Fibroblast of lung (primary cell): ENCODE measurements at regions not wholly inside any gene's neighbourhood (a gene's known extent, or its start where the extent isn't known, plus 50 kb on each side); places are given as distances from the start of the nearest gene placed in this dataset.
A peak's percentile ranks its signal among the peaks of the same experiment; 100 is the strongest.

Experiments used
- DNase-seq, 2 donors: peaks; one replicate each; pipeline versions ENCODE4 v3.0.0 to v3.0.0-alpha.2; 2010; ENCODE audit warnings: low read depth in 2 of 2
- H2AFZ ChIP-seq: 2 replicates; pipeline ENCODE4 v1.5.1; 2012; ENCODE audit warnings: low read length, control low read depth, inconsistent platforms
- H3K27ac ChIP-seq: 2 replicates; pipeline ENCODE4 v1.5.1; 2011; ENCODE audit warnings: low read length, control low read depth; ENCODE audit not compliant: insufficient read depth
- H3K27me3 ChIP-seq: 2 replicates; pipeline ENCODE4 v1.5.1; 2011; ENCODE audit warnings: mild to moderate bottlenecking, low read length; ENCODE audit not compliant: control insufficient read depth, insufficient read depth
- H3K36me3 ChIP-seq: 2 replicates; pipeline ENCODE4 v1.5.1; 2011; ENCODE audit warnings: low read length; ENCODE audit not compliant: control insufficient read depth, insufficient read depth
- H3K4me1 ChIP-seq: 2 replicates; pipeline ENCODE4 v1.5.1; 2011; ENCODE audit warnings: low read length; ENCODE audit not compliant: control insufficient read depth, insufficient read depth; ENCODE audit errors: extremely low read depth
- H3K4me2 ChIP-seq: 2 replicates; pipeline ENCODE4 v1.5.1; 2011; ENCODE audit warnings: low read length, control low read depth; ENCODE audit not compliant: insufficient read depth; ENCODE audit errors: extremely low read depth
- H3K4me3 ChIP-seq, 4 experiments: fragments of 200-600 bp in 1 of 4; sonication (generic) in 1 of 4; replicated peaks in 1 of 4; 2 replicates each; pipeline ENCODE4 v1.5.1; 2011 to 2016; ENCODE audit warnings: low read length in 4 of 4, low read depth in 3 of 4, mild to moderate bottlenecking in 3 of 4, control low read depth in 2 of 4, inconsistent platforms in 1 of 4, mixed read lengths in 1 of 4; ENCODE audit not compliant: insufficient read depth in 1 of 4; ENCODE audit errors: control extremely low read depth in 1 of 4
- H3K79me2 ChIP-seq: 2 replicates; pipeline ENCODE4 v1.5.1; 2012; ENCODE audit warnings: mild to moderate bottlenecking, low read length, inconsistent platforms; ENCODE audit not compliant: control insufficient read depth, insufficient read depth
- H3K9ac ChIP-seq: 2 replicates; pipeline ENCODE4 v1.5.1; 2011; ENCODE audit warnings: mild to moderate bottlenecking, low read length, control low read depth; ENCODE audit not compliant: insufficient read depth
- H3K9me3 ChIP-seq: 2 replicates; pipeline ENCODE4 v1.5.1; 2012; ENCODE audit warnings: low read depth, low read length; ENCODE audit not compliant: control insufficient read depth, insufficient read depth
- H4K20me1 ChIP-seq: 2 replicates; pipeline ENCODE4 v1.5.1; 2011; ENCODE audit warnings: low read length; ENCODE audit not compliant: control insufficient read depth, insufficient read depth; ENCODE audit errors: extremely low read depth
- EZH2 ChIP-seq: IDR thresholded peaks from 2 replicates; pipeline ENCODE4 v1.5.1; 2012; ENCODE audit warnings: low read length, control low read depth, mild to moderate bottlenecking; ENCODE audit errors: missing control alignments
- TF ChIP-seq, protein P1 (sequence below), 2 donors: IDR thresholded peaks in 1 of 2; conservative IDR thresholded peaks in 1 of 2; 1 replicate in 1 of 2; 2 replicates in 1 of 2; pipeline ENCODE4 v1.5.1; 2011 to 2012; ENCODE audit warnings: low read length in 2 of 2, control low read depth in 1 of 2, inconsistent platforms in 1 of 2, low read depth in 1 of 2, mild to moderate bottlenecking in 1 of 2

DNA sequence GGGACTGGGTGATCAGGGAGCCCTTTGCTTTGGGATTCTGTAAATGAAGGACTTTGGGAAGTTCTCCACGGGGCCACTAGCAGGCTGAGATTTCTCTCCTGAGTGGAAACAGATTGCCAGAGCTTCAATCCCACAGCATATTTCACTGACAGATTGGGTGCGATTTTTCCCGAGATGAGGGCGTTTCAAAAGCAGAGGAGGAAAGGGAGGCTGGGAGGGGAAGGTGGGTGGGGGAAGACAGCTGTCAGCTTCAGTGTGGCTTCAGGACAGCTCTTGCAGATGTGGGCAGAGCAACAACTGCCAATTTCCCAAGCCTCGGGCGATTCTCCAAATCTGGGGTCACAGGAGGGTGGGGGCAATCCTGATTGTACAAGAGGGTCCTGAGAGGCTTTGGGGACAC lies 258.5 kb upstream of the ADRA1B start:
- no peaks in the 10 kb centered on the region for H3K4me1 ChIP-seq
- H3K4me3 ChIP-seq: no peak overlapping the region
- TF ChIP-seq, protein P1, sequence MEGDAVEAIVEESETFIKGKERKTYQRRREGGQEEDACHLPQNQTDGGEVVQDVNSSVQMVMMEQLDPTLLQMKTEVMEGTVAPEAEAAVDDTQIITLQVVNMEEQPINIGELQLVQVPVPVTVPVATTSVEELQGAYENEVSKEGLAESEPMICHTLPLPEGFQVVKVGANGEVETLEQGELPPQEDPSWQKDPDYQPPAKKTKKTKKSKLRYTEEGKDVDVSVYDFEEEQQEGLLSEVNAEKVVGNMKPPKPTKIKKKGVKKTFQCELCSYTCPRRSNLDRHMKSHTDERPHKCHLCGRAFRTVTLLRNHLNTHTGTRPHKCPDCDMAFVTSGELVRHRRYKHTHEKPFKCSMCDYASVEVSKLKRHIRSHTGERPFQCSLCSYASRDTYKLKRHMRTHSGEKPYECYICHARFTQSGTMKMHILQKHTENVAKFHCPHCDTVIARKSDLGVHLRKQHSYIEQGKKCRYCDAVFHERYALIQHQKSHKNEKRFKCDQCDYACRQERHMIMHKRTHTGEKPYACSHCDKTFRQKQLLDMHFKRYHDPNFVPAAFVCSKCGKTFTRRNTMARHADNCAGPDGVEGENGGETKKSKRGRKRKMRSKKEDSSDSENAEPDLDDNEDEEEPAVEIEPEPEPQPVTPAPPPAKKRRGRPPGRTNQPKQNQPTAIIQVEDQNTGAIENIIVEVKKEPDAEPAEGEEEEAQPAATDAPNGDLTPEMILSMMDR (conservative IDR thresholded peaks at IDR 0.05 in 1 of 2, IDR thresholded peaks at IDR 0.05 in 1 of 2; ENCODE audit: low read depth in 1 of 2, low read length in 2 of 2): no peak
- TF ChIP-seq EZH2: no peak
- H3K79me2 ChIP-seq: no peaks in the 10 kb centered on the region
- no peak overlapping the region for H3K4me2 ChIP-seq
- no peak for DNase-seq
- no peak overlapping the region for H3K9ac ChIP-seq
- H3K36me3 ChIP-seq: no peaks in the 10 kb centered on the region
- no peaks in the 10 kb centered on the region for H3K27me3 ChIP-seq
- H3K27ac ChIP-seq: no peak overlapping the region
- no peak overlapping the region for H2AFZ ChIP-seq
- H4K20me1 ChIP-seq: no peaks in the 10 kb centered on the region
- H3K9me3 ChIP-seq: no peaks in the 10 kb centered on the region

DNA sequence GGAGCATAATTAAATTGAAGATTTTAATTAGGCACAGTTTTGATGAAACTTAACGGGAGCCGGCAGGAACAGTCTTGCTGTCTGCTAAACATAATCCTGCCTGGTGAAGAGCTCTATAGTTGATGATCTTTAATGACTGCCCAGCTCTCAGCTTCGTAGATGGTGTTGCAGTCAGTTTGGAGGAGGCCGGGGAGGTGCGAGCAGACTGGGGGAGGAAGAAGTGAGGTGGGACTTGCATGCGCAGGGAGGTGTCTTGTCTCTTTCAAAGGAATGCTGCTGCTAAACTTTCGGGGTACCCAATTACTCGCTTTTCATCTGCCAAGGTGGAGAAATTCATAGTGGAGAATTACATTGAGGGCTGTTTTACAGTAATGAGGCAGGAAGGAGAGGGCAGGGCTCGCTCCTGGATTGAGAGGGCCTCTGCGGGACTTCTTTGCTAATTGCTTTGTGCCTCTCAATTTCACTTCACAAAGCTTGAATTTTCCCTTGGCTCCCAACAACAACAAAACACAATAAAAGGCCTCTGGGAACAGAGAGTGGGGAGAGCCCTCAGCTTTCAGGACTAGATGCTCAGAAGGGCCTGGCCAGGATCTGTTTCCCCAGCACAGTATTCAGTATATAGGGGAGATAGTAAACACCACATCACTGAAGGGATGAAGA lies 257.9 kb upstream of the ADRA1B start:
- Histone ChIP-seq H3K27ac (no peak overlapping the region), H3K9me3 (no peaks in the 10 kb centered on the region), H4K20me1 (no peaks in the 10 kb centered on the region), H3K4me1 (no peaks in the 10 kb centered on the region), H3K36me3 (no peaks in the 10 kb centered on the region), H3K4me3 (no peak overlapping the region), H3K79me2 (no peaks in the 10 kb centered on the region), H3K9ac (no peak overlapping the region), H3K4me2 (no peak overlapping the region), H2AFZ (no peak overlapping the region), H3K27me3 (no peaks in the 10 kb centered on the region)
- DNase-seq: no peak
- TF ChIP-seq EZH2: no peak
- TF ChIP-seq, protein P1 (conservative IDR thresholded peaks at IDR 0.05 in 1 of 2, IDR thresholded peaks at IDR 0.05 in 1 of 2; ENCODE audit: low read depth in 1 of 2, low read length in 2 of 2): no peak

DNA sequence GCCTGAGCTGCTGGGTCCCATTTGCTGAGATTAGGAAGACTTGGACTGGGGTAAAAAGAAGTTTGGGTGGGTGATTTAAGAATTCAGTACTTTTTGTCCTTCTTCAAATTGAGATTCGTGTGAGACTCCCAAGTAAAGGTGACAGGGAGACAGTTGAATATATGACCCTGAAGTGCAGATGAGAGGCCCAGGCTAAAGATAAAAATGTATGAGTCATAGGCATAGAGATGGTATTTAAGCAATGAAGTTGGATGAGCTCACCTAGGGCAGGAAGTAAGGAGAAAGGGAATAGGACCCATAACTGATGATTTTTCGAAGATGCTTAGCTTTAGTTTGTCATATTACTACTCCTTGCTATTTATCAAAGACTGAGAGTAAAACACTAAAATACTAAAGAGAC lies 255.9 kb upstream of the ADRA1B start:
- H4K20me1 ChIP-seq: no peaks in the 10 kb centered on the region
- DNase-seq: peak in 1 of 2 donors; percentile 19

More for the DNA sequence above, 255.9 kb upstream of the ADRA1B start:
- Histone ChIP-seq H3K79me2 (no peaks in the 10 kb centered on the region), H3K9ac (no peak overlapping the region), H3K27me3 (no peaks in the 10 kb centered on the region), H3K36me3 (no peaks in the 10 kb centered on the region), H3K27ac (no peak overlapping the region), H3K4me1 (no peaks in the 10 kb centered on the region), H3K9me3 (no peaks in the 10 kb centered on the region), H2AFZ (no peak overlapping the region), H3K4me3 (no peak overlapping the region), H3K4me2 (no peak overlapping the region)
- no peak for TF ChIP-seq EZH2
- TF ChIP-seq, protein P1 (conservative IDR thresholded peaks at IDR 0.05 in 1 of 2, IDR thresholded peaks at IDR 0.05 in 1 of 2; ENCODE audit: low read depth in 1 of 2, low read length in 2 of 2): no peak
